ENCODE measurements at regions not wholly inside any gene's neighbourhood (a gene's known extent, or its start where the extent isn't known, plus 50 kb on each side); places are given as distances from the start of the nearest gene placed in this dataset.
"Not testable (repeated sequence)": the region's sequence is repeated elsewhere in the genome, so short reads cannot be mapped to it uniquely, and the experiment has no call there.

GRCh38 chr15:21357056-21357455 is 83.2 kb downstream of the POTEB3 start:
- DNase-seq (ENCODE audit: extremely low spot score); CTCF ChIA-PET; POLR2A ChIA-PET: not testable (repeated sequence)

DNA sequence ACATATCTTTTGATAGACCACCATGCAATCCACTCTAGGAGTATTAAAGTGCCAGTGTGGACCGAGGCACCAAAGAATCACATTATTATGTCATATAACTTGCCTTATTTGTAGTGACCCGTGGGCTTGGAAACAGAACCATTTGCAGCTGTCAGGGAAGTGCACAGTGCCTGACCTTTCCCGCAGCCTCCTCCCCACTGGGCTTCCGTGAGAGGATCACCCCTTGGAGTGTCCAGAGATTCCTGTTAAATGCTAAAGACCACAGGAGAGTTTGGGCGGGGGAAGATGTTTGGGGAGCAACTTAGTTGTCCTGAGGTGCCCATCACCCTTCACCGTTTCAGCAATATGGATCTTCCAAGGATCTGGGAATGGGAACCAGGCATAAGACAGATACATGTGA is 84.4 kb downstream of the POTEB3 start:
- CTCF ChIA-PET; DNase-seq (ENCODE audit: extremely low spot score); POLR2A ChIA-PET: not testable (repeated sequence)

DNA sequence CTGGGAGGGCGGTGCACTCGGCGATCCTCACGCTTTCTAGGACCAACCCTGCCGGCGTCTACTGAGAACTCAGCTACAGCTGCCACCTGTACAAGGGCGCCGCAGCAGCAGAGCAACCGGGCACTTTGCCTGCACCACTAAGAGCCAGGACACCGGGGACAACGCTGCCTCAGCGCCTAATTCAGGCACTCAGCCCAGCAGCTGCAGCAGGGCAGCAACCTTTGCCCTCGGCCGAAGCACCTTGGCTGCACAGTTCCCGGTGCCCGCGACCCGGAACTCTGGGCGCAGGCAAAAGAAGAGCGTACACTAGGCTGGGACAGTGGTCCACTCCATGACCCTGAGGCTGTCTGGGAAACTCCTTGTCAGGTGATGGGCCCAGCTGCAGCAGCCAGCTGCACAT is 85.7 kb downstream of the POTEB3 start:
- DNase-seq (ENCODE audit: extremely low spot score); POLR2A ChIA-PET; CTCF ChIA-PET: not testable (repeated sequence)

DNA sequence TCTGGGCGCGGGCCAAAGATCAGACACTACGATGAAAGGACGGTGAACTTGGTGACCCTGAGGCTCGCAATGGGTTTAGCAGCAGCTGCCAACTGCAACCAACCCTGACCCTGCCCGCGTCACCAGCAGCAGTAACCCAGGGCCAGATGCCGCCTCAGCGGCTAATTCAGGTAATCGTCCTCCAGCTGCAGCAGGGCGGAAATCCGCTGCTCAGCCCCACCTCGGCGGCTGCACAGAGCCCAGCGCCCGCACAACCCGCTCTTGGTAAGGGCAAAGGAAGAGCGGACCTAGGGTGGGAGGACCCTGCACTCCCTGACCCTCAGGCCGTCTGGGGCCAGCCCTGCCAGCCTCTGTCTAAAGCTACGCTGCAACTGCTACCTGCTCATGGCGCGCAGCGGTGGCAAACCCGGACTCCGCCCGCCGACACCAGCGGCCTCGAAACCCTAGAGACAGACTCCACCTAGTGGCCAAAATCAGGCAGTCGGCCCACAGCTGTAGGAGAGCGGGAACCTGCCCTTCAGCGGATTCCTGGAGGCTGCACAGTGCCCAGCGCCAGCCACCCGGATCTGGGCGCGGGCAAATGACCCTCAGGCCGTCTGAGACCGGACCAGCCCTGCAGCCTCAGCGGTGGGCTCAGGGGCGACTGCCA is 87.5 kb downstream of the POTEB3 start:
- POLR2A ChIA-PET; DNase-seq (ENCODE audit: extremely low spot score); CTCF ChIA-PET: not testable (repeated sequence)

- POLR2A ChIA-PET, CTCF ChIA-PET: not testable (repeated sequence)
These were observed 95.3 kb downstream of the POTEB3 start for GRCh38 chr15:21344960-21345359.

GRCh38 chr15:21344500-21344899 is 95.8 kb downstream of the POTEB3 start:
- CTCF ChIA-PET: not testable (repeated sequence)

More at GRCh38 chr15:21344960-21345359, 95.3 kb downstream of the POTEB3 start:
- not testable (repeated sequence) for DNase-seq (ENCODE audit: extremely low spot score)

GRCh38 chr15:21337028-21337427 is 103.3 kb downstream of the POTEB3 start:
- POLR2A ChIA-PET; DNase-seq (ENCODE audit: extremely low spot score); CTCF ChIA-PET: not testable (repeated sequence)

More at GRCh38 chr15:21344500-21344899, 95.8 kb downstream of the POTEB3 start:
- DNase-seq (ENCODE audit: extremely low spot score); POLR2A ChIA-PET: not testable (repeated sequence)

DNA sequence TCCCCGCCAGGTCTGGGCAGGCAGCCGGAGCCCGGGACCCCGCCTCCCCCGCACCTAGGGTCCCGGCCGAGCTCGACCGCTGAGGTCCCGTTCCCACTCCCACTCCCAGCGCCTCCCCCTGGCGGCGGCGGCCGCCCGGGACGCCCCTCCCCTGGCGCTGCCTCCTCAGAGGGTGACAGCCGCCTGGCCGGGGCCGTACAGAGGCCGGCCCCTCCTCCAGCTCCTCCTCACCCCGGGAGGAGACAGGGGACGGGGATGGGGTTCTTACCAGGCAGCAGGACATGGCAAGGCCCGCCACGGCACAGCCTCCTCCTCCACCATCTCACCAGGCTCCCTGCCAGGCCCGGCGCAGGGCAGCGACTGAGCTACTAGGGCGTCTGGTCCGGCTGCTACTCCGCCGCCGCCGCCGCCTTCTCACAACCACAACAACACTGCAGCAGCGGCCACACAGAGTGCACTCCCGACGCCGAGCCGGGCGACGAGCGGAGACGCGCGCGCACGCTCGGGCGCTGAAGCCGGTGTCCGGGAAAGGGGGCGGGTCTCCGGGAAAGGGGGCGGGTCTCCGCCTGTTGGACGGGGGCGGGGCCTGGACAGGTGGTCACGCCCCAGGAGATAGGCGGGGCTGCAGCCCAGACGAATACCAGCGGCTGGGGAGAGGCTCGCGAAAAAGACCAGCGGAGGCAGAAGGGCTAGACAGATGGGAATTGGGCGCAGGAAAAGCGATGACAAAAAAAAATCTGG is 115.4 kb downstream of the POTEB3 start:
- DNase-seq (ENCODE audit: extremely low spot score); POLR2A ChIA-PET; CTCF ChIA-PET: not testable (repeated sequence)

GRCh38 chr15:21284353-21284752 is 155.9 kb downstream of the POTEB3 start:
- DNase-seq (ENCODE audit: extremely low spot score); POLR2A ChIA-PET: not testable (repeated sequence)
- CTCF ChIA-PET: interaction anchor here (0.6 to 9.6 kb wide), 11 partner anchors 8 to 1340 kb away, joined by 3 to 97 read pairs (median 4); no protein-coding TSS in a partner anchor

DNA sequence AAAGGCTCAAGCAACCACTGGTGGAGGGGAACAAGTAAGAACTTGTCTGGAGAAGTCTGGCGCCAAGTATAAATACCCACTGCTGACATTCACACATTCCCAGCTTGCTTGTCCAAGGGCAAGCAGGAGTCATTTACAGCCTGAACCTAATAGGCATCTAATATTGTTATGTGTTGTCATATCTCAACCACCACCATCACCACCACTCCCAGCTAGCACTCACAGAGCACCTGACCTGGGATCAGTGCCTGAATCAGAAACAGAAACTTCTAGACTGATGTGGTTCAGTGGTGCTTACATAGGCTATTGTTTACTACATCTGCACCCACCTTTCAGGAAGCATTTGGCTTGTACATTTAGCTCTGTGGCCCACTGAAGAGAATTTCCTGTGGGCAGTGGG is 157.1 kb downstream of the POTEB3 start:
- CTCF ChIA-PET: interaction anchor here (1.0 to 9.6 kb wide), 5 partner anchors 10 to 612 kb away, joined by 3 to 97 read pairs (median 9); no protein-coding TSS in a partner anchor
- DNase-seq (ENCODE audit: extremely low spot score); POLR2A ChIA-PET: not testable (repeated sequence)

DNA sequence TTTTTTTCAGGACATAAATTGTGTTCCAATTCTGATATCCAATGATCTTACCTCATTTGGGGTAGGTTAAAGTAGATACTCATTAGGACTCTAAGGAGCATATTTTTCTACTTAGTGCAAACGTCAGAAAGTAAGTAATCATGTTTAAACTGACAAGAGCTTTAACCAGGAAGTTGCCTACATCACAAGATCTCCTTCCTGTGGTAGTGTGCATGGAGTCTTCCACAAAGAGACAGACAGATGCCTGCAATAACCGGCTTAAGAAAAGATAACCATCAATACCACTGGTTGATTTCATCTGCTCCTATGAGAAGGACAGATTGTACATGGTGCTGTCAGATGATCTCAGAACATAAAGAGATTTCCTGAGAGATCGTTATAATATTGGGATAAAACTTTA is 160.0 kb downstream of the POTEB3 start:
- POLR2A ChIA-PET; DNase-seq (ENCODE audit: extremely low spot score): not testable (repeated sequence)
- CTCF ChIA-PET: interaction anchor here (1.1 to 9.6 kb wide), 3 partner anchors 9 to 18 kb away, joined by 3 to 97 read pairs (median 4); no protein-coding TSS in a partner anchor

GRCh38 chr15:21272176-21272982 is 167.9 kb downstream of the POTEB3 start:
- CTCF ChIA-PET: interaction anchor here (1.5 to 6.9 kb wide), 5 partner anchors 8 to 601 kb away, joined by 5 to 97 read pairs (median 8); no protein-coding TSS in a partner anchor
- DNase-seq (ENCODE audit: extremely low spot score); POLR2A ChIA-PET: not testable (repeated sequence)

DNA sequence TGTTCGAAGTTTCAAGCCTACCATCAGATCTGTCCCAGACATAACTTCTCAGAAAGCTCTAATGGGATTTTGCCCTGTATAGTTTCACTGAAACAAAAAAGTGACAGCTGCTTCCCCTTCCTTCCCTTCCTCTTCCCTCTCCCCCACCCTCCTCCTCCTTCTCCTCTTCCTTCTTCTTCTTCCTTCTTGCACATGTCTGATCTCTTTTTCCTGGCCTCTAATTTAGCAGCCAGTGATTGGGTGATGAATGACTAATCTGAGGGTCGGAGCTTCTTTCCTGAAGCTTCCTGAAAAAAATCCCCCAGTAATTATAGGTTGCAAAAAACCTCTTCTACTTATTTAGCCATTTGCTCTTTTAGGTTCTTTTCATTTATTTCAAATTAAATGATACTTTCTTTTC is 168.7 kb downstream of the POTEB3 start:
- ChIA-PET POLR2A (no interaction called here), CTCF (interaction anchor here (2.0 to 6.9 kb wide), 3 partner anchors 12 to 600 kb away, joined by 5 to 97 read pairs (median 17); no protein-coding TSS in a partner anchor)
- no peak for TF ChIP-seq CTCF (IDR thresholded peaks at IDR 0.05; ENCODE audit: control extremely low read depth, extremely low read depth, low read depth, missing control alignments)
- DNase-seq (ENCODE audit: extremely low spot score): no peak

Data from GM10248 (cell line).